Heart left ventricle (tissue), 13 donors: ENCODE measurements at regions not wholly inside any gene's neighbourhood (a gene's known extent, or its start where the extent isn't known, plus 50 kb on each side); places are given as distances from the start of the nearest gene placed in this dataset.

Source experiments
- POLR2A ChIP-seq, 2 donors: fragments of 450-650 bp; IDR thresholded peaks; one replicate each; pipeline ENCODE4 v1.6.1; 2017; ENCODE audit warnings: antibody characterized with exemption in 2 of 2, mild to moderate bottlenecking in 2 of 2, moderate library complexity in 2 of 2
- TF ChIP-seq, protein P1 (sequence below), 12 donors: fragments of 200-600 bp; sonication (generic) in 4 of 12; IDR thresholded peaks; one replicate each; pipeline versions ENCODE4 v1.5.0 to v1.8.0; 2018 to 2022; ENCODE audit warnings: antibody characterized with exemption in 12 of 12, mild to moderate bottlenecking in 5 of 12
- donor health status: ischemic (EF 13 %, LVEDD 7.1; RV severe dilation, severe dysfunction).
- donor health status: DM: no; HTN: yes; CAD: no.
- donor health status: DM: no; HTN: no; CAD: no.
- donor health status: ischemic (EF 25% LVEDD 6.9; RV normal size, moderate dysfunction).
- donor health status: ischemic (EF 25% LVEDD 5.7; RV mildly dilated, moderate dysfunction).
- donor health status: ischemic (EF 35%, LVEDD 5.7; RV mildly dilated, moderate dysfunction).
- donor health status: nonischemic (EF 11% LVEDD 7.7; RV severe dilation, severe dysfunction).
- donor health status: DM: yes; HTN: yes; CAD: no.
- donor health status: PGD.
- donor health status: ischemic (EF 29% LVEDD 5.4; RV normal size, mild dysfunction).
- donor health status: nonischemic (EF 23%, LVEDD 6.1; RV moderate dilation, normal function).

DNA sequence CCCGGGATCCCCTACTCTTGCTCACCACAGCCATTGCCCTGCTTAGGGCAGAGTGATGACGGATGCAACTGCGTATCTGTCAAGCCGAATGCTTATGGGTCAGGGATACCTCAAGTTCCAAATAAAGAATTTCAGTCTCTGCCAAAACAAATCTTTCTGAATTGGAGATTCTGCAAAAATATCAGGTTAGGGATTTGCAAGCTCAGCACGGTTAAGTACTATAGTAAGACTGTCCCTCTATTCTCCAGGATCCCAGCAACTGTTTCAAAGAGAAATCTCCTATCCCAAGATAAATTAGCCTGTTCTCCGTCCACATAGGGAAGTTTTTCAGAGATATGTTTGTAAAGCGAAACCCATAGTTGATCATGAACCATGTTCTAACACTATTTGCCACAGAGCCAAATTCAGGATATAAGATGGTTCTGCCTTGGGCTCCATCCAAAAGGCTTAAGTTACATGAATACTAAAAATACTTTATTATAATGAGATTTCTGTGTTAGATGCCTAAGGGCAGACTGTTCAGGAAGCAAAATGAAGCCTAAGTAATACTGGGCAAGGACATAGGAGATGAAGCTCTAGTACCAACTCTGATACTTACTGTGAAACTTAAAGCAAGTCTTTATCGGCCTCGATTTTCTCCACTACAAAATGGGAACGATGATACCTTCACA lies 100.1 kb upstream of the LPP start:
- TF ChIP-seq, protein P1, sequence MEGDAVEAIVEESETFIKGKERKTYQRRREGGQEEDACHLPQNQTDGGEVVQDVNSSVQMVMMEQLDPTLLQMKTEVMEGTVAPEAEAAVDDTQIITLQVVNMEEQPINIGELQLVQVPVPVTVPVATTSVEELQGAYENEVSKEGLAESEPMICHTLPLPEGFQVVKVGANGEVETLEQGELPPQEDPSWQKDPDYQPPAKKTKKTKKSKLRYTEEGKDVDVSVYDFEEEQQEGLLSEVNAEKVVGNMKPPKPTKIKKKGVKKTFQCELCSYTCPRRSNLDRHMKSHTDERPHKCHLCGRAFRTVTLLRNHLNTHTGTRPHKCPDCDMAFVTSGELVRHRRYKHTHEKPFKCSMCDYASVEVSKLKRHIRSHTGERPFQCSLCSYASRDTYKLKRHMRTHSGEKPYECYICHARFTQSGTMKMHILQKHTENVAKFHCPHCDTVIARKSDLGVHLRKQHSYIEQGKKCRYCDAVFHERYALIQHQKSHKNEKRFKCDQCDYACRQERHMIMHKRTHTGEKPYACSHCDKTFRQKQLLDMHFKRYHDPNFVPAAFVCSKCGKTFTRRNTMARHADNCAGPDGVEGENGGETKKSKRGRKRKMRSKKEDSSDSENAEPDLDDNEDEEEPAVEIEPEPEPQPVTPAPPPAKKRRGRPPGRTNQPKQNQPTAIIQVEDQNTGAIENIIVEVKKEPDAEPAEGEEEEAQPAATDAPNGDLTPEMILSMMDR (IDR thresholded peaks at IDR 0.05): no peak
- TF ChIP-seq POLR2A (IDR thresholded peaks at IDR 0.05): no peak
